ENCODE measurements at regions not wholly inside any gene's neighbourhood (a gene's known extent, or its start where the extent isn't known, plus 50 kb on each side); places are given as distances from the start of the nearest gene placed in this dataset.

- ATAC-seq (ENCODE audit: insufficient read depth, low FRiP score) (no peak), DNase-seq (no peak)
- no peak overlapping the region for H3K4me3 ChIP-seq
- H3K9me3 ChIP-seq (ENCODE audit: control insufficient read depth in 4 of 4, insufficient read depth in 3 of 4, low read length in 3 of 4): no peaks in the 10 kb centered on the region
- no peaks in the 10 kb centered on the region for H3K27me3 ChIP-seq (ENCODE audit: control insufficient read depth in 3 of 3, insufficient read depth in 3 of 3, low read length in 2 of 3)
- H3K9ac ChIP-seq (ENCODE audit: insufficient read depth in 1 of 2, low read length in 2 of 2): no peak overlapping the region
- no peak overlapping the region for H3K27ac ChIP-seq (ENCODE audit: low read depth in 1 of 2, low read length in 1 of 2)
- TF ChIP-seq CTCF (IDR thresholded peaks at IDR 0.05; ENCODE audit: control extremely low read depth, extremely low read depth): no peak
- no peaks in the 10 kb centered on the region for H3K36me3 ChIP-seq (ENCODE audit: control insufficient read depth in 4 of 4, insufficient read depth in 4 of 4, low read length in 4 of 4)
- 74 to 77% methylated on average over 2 of the region's 2 CpGs for WGBS, 2 donors
- H3K4me1 ChIP-seq (ENCODE audit: control insufficient read depth in 5 of 5, insufficient read depth in 5 of 5, low read length in 5 of 5): no peaks in the 10 kb centered on the region
Observed at GRCh38 chr14:26703686-26704366, 106.0 kb upstream of the NOVA1 start.

GRCh38 chr14:26707234-26707633, 109.4 kb upstream of the NOVA1 start:
- Histone ChIP-seq H3K4me3 (no peak overlapping the region), H3K27me3 (ENCODE audit: control insufficient read depth in 3 of 3, insufficient read depth in 3 of 3, low read length in 2 of 3) (no peaks in the 10 kb centered on the region), H3K36me3 (ENCODE audit: control insufficient read depth in 4 of 4, insufficient read depth in 4 of 4, low read length in 4 of 4) (no peaks in the 10 kb centered on the region), H3K4me1 (ENCODE audit: control insufficient read depth in 5 of 5, insufficient read depth in 5 of 5, low read length in 5 of 5) (no peaks in the 10 kb centered on the region), H3K9ac (ENCODE audit: insufficient read depth in 1 of 2, low read length in 2 of 2) (no peak overlapping the region), H3K27ac (ENCODE audit: low read depth in 1 of 2, low read length in 1 of 2) (no peak overlapping the region), H3K9me3 (ENCODE audit: control insufficient read depth in 4 of 4, insufficient read depth in 3 of 4, low read length in 3 of 4) (no peaks in the 10 kb centered on the region)
- no peak for ATAC-seq (ENCODE audit: insufficient read depth, low FRiP score)
- 65 to 77% methylated on average over 3 of the region's 3 CpGs for WGBS, 2 donors
- DNase-seq: no peak
- no peak for TF ChIP-seq CTCF (IDR thresholded peaks at IDR 0.05; ENCODE audit: control extremely low read depth, extremely low read depth)

GRCh38 chr14:26709019-26709418, 111.2 kb upstream of the NOVA1 start:
- Histone ChIP-seq H3K27me3 (ENCODE audit: control insufficient read depth in 3 of 3, insufficient read depth in 3 of 3, low read length in 2 of 3) (no peaks in the 10 kb centered on the region), H3K4me3 (no peak overlapping the region), H3K9ac (ENCODE audit: insufficient read depth in 1 of 2, low read length in 2 of 2) (no peak overlapping the region), H3K36me3 (ENCODE audit: control insufficient read depth in 4 of 4, insufficient read depth in 4 of 4, low read length in 4 of 4) (no peaks in the 10 kb centered on the region), H3K27ac (ENCODE audit: low read depth in 1 of 2, low read length in 1 of 2) (no peak overlapping the region), H3K9me3 (ENCODE audit: control insufficient read depth in 4 of 4, insufficient read depth in 3 of 4, low read length in 3 of 4) (no peaks in the 10 kb centered on the region), H3K4me1 (ENCODE audit: control insufficient read depth in 5 of 5, insufficient read depth in 5 of 5, low read length in 5 of 5) (no peaks in the 10 kb centered on the region)
- no peak for DNase-seq
- no peak for TF ChIP-seq CTCF (IDR thresholded peaks at IDR 0.05; ENCODE audit: control extremely low read depth, extremely low read depth)
- ATAC-seq (ENCODE audit: insufficient read depth, low FRiP score): peak; percentile 41

- Histone ChIP-seq H3K4me1 (ENCODE audit: control insufficient read depth in 5 of 5, insufficient read depth in 5 of 5, low read length in 5 of 5) (no peaks in the 10 kb centered on the region), H3K27ac (ENCODE audit: low read depth in 1 of 2, low read length in 1 of 2) (no peak overlapping the region), H3K27me3 (ENCODE audit: control insufficient read depth in 3 of 3, insufficient read depth in 3 of 3, low read length in 2 of 3) (no peaks in the 10 kb centered on the region), H3K9me3 (ENCODE audit: control insufficient read depth in 4 of 4, insufficient read depth in 3 of 4, low read length in 3 of 4) (no peaks in the 10 kb centered on the region), H3K36me3 (ENCODE audit: control insufficient read depth in 4 of 4, insufficient read depth in 4 of 4, low read length in 4 of 4) (no peaks in the 10 kb centered on the region), H3K9ac (ENCODE audit: insufficient read depth in 1 of 2, low read length in 2 of 2) (no peak overlapping the region), H3K4me3 (no peak overlapping the region)
- no peak for TF ChIP-seq CTCF (IDR thresholded peaks at IDR 0.05; ENCODE audit: control extremely low read depth, extremely low read depth)
- ATAC-seq (ENCODE audit: insufficient read depth, low FRiP score) (no peak), DNase-seq (no peak)
- 88 to 89% methylated on average over 3 of the region's 3 CpGs for WGBS, 2 donors
Observed at GRCh38 chr14:26719514-26719913, 121.7 kb upstream of the NOVA1 start.

All from lung (tissue), 11 donors.